ENCODE measurements at regions not wholly inside any gene's neighbourhood (a gene's known extent, or its start where the extent isn't known, plus 50 kb on each side); places are given as distances from the start of the nearest gene placed in this dataset.
"Not testable (repeated sequence)": the region's sequence is repeated elsewhere in the genome, so short reads cannot be mapped to it uniquely, and the experiment has no call there.

GRCh38 chr5:18003312-18003711 lies 369.1 kb downstream of the TAF11L14 start:
- no peak for DNase-seq
- no peaks in the 10 kb centered on the region for H3K36me3 ChIP-seq (ENCODE audit: control insufficient read depth in 4 of 4, insufficient read depth in 4 of 4, low read length in 4 of 4)
- H3K9me3 ChIP-seq (ENCODE audit: control insufficient read depth in 4 of 4, insufficient read depth in 3 of 4, low read length in 3 of 4), result peaks cover 0 to 4% (median 0%) of the 10 kb centered on the region in 4 donors
- H3K4me1 ChIP-seq (ENCODE audit: control insufficient read depth in 5 of 5, insufficient read depth in 5 of 5, low read length in 5 of 5), result no peaks in the 10 kb centered on the region
- no peak for ATAC-seq (ENCODE audit: insufficient read depth, low FRiP score)
- H3K27ac ChIP-seq (ENCODE audit: low read depth in 1 of 2, low read length in 1 of 2), result no peak overlapping the region
- H3K4me3 ChIP-seq, result no peak overlapping the region
- TF ChIP-seq, protein P1, sequence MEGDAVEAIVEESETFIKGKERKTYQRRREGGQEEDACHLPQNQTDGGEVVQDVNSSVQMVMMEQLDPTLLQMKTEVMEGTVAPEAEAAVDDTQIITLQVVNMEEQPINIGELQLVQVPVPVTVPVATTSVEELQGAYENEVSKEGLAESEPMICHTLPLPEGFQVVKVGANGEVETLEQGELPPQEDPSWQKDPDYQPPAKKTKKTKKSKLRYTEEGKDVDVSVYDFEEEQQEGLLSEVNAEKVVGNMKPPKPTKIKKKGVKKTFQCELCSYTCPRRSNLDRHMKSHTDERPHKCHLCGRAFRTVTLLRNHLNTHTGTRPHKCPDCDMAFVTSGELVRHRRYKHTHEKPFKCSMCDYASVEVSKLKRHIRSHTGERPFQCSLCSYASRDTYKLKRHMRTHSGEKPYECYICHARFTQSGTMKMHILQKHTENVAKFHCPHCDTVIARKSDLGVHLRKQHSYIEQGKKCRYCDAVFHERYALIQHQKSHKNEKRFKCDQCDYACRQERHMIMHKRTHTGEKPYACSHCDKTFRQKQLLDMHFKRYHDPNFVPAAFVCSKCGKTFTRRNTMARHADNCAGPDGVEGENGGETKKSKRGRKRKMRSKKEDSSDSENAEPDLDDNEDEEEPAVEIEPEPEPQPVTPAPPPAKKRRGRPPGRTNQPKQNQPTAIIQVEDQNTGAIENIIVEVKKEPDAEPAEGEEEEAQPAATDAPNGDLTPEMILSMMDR (IDR thresholded peaks at IDR 0.05; ENCODE audit: control extremely low read depth, extremely low read depth), result no peak
- H3K9ac ChIP-seq (ENCODE audit: insufficient read depth in 1 of 2, low read length in 2 of 2), result no peak overlapping the region
- H3K27me3 ChIP-seq (ENCODE audit: control insufficient read depth in 3 of 3, insufficient read depth in 3 of 3, low read length in 2 of 3), result no peaks in the 10 kb centered on the region

GRCh38 chr5:18003784-18004183 lies 369.5 kb downstream of the TAF11L14 start:
- no peaks in the 10 kb centered on the region for H3K27me3 ChIP-seq (ENCODE audit: control insufficient read depth in 3 of 3, insufficient read depth in 3 of 3, low read length in 2 of 3)
- H3K4me1 ChIP-seq (ENCODE audit: control insufficient read depth in 5 of 5, insufficient read depth in 5 of 5, low read length in 5 of 5), result no peaks in the 10 kb centered on the region
- 91 to 96% methylated on average over 2 of the region's 2 CpGs for WGBS, 2 donors
- no peak overlapping the region for H3K4me3 ChIP-seq
- no peaks in the 10 kb centered on the region for H3K36me3 ChIP-seq (ENCODE audit: control insufficient read depth in 4 of 4, insufficient read depth in 4 of 4, low read length in 4 of 4)
- TF ChIP-seq, protein P1 (IDR thresholded peaks at IDR 0.05; ENCODE audit: control extremely low read depth, extremely low read depth), result no peak
- H3K9ac ChIP-seq (ENCODE audit: insufficient read depth in 1 of 2, low read length in 2 of 2), result no peak overlapping the region
- no peak overlapping the region for H3K27ac ChIP-seq (ENCODE audit: low read depth in 1 of 2, low read length in 1 of 2)
- H3K9me3 ChIP-seq (ENCODE audit: control insufficient read depth in 4 of 4, insufficient read depth in 3 of 4, low read length in 3 of 4), result peaks cover 0 to 4% (median 0%) of the 10 kb centered on the region in 4 donors
- no peak for DNase-seq
- ATAC-seq (ENCODE audit: insufficient read depth, low FRiP score), result no peak

- not testable (repeated sequence) for H3K4me3 ChIP-seq; H3K27me3 ChIP-seq (ENCODE audit: control insufficient read depth in 3 of 3, insufficient read depth in 3 of 3, low read length in 2 of 3); H3K9me3 ChIP-seq (ENCODE audit: control insufficient read depth in 4 of 4, insufficient read depth in 3 of 4, low read length in 3 of 4); H3K9ac ChIP-seq (ENCODE audit: insufficient read depth in 1 of 2, low read length in 2 of 2); ATAC-seq (ENCODE audit: insufficient read depth, low FRiP score); DNase-seq; H3K27ac ChIP-seq (ENCODE audit: low read depth in 1 of 2, low read length in 1 of 2); H3K36me3 ChIP-seq (ENCODE audit: control insufficient read depth in 4 of 4, insufficient read depth in 4 of 4, low read length in 4 of 4); H3K4me1 ChIP-seq (ENCODE audit: control insufficient read depth in 5 of 5, insufficient read depth in 5 of 5, low read length in 5 of 5)
- 88 to 95% methylated on average over 8 of the region's 8 CpGs for WGBS, 2 donors
Measured at GRCh38 chr5:18006235-18006634, 372.0 kb downstream of the TAF11L14 start.

DNA sequence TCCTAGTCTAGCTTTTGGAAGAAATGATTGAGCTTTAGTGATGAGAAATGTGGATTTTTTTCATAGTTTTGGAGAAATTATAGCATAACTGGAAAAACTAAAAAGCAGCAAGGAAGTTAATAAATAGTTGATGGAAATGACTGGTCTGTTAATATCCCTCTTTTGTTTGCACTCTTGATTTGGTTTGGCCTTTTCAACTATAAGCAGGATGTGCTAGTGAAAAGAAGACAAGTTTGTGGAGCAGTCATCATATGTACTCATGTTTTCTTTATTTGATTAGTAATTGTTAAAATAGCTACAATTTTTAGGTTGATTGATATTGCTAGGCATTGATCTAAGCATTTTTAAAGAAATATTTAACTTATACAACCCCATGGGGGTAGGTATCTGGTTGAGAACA lies 374.7 kb downstream of the TAF11L14 start:
- no peaks in the 10 kb centered on the region for H3K4me1 ChIP-seq (ENCODE audit: control insufficient read depth in 5 of 5, insufficient read depth in 5 of 5, low read length in 5 of 5)
- H3K27ac ChIP-seq (ENCODE audit: low read depth in 1 of 2, low read length in 1 of 2), result no peak overlapping the region
- no peak overlapping the region for H3K9ac ChIP-seq (ENCODE audit: insufficient read depth in 1 of 2, low read length in 2 of 2)
- H3K9me3 ChIP-seq (ENCODE audit: control insufficient read depth in 4 of 4, insufficient read depth in 3 of 4, low read length in 3 of 4), result peaks cover 0 to 4% (median 0%) of the 10 kb centered on the region in 4 donors
- no peaks in the 10 kb centered on the region for H3K27me3 ChIP-seq (ENCODE audit: control insufficient read depth in 3 of 3, insufficient read depth in 3 of 3, low read length in 2 of 3)
- TF ChIP-seq, protein P1 (IDR thresholded peaks at IDR 0.05; ENCODE audit: control extremely low read depth, extremely low read depth), result no peak
- no peak overlapping the region for H3K4me3 ChIP-seq
- ATAC-seq (ENCODE audit: insufficient read depth, low FRiP score) (no peak), DNase-seq (no peak)
- no peaks in the 10 kb centered on the region for H3K36me3 ChIP-seq (ENCODE audit: control insufficient read depth in 4 of 4, insufficient read depth in 4 of 4, low read length in 4 of 4)
